ENCODE measurements at regions not wholly inside any gene's neighbourhood (a gene's known extent, or its start where the extent isn't known, plus 50 kb on each side); places are given as distances from the start of the nearest gene placed in this dataset.
"Not testable (repeated sequence)": the region's sequence is repeated elsewhere in the genome, so short reads cannot be mapped to it uniquely, and the experiment has no call there.

- no peak for DNase-seq (ENCODE audit: low read depth)
Measured at GRCh38 chr21:29396951-29397455, 98.3 kb downstream of the BACH1 start.

GRCh38 chr21:29403301-29403700 is 104.6 kb downstream of the BACH1 start:
- peak; percentile 75 for DNase-seq (ENCODE audit: low read depth)

- DNase-seq (ENCODE audit: low read depth) = no peak
Measured at GRCh38 chr21:29403922-29404538, 105.3 kb downstream of the BACH1 start.

- no peak for DNase-seq (ENCODE audit: low read depth)
Measured at GRCh38 chr21:29405503-29406122, 106.9 kb downstream of the BACH1 start.

- no peak for DNase-seq (ENCODE audit: low read depth)
Measured at GRCh38 chr21:29406385-29406784, 107.7 kb downstream of the BACH1 start.

- DNase-seq (ENCODE audit: low read depth) = no peak
Measured at GRCh38 chr21:29407571-29407970, 108.8 kb downstream of the BACH1 start.

- DNase-seq (ENCODE audit: low read depth) = no peak
Measured at GRCh38 chr21:29413683-29414082, 115.0 kb downstream of the BACH1 start.

- no peak for DNase-seq (ENCODE audit: low read depth)
Measured at GRCh38 chr21:29416268-29416667, 117.5 kb downstream of the BACH1 start.

- no peak for DNase-seq (ENCODE audit: low read depth)
Measured at GRCh38 chr21:29418813-29419212, 120.1 kb downstream of the BACH1 start.

- DNase-seq (ENCODE audit: low read depth) = no peak
Measured at GRCh38 chr21:29419422-29419821, 120.7 kb downstream of the BACH1 start.

GRCh38 chr21:29423099-29423870 is 124.6 kb downstream of the BACH1 start:
- DNase-seq (ENCODE audit: low read depth) = no peak

GRCh38 chr21:29424728-29425127 is 126.0 kb downstream of the BACH1 start:
- DNase-seq (ENCODE audit: low read depth) = no peak

- DNase-seq (ENCODE audit: low read depth) = no peak
Measured at GRCh38 chr21:29429218-29429617, 130.5 kb downstream of the BACH1 start.

- DNase-seq (ENCODE audit: low read depth) = no peak
Measured at GRCh38 chr21:29430030-29430429, 131.3 kb downstream of the BACH1 start.

- DNase-seq (ENCODE audit: low read depth) = no peak
Measured at GRCh38 chr21:29430576-29430975, 131.9 kb downstream of the BACH1 start.

- DNase-seq (ENCODE audit: low read depth) = no peak
Measured at GRCh38 chr21:29431178-29431577, 132.5 kb downstream of the BACH1 start.

GRCh38 chr21:29431680-29432079 is 133.0 kb downstream of the BACH1 start:
- no peak for DNase-seq (ENCODE audit: low read depth)

GRCh38 chr21:29433366-29434059 is 134.8 kb downstream of the BACH1 start:
- peak; percentile 34 for DNase-seq (ENCODE audit: low read depth)

- DNase-seq (ENCODE audit: low read depth) = no peak
Measured at GRCh38 chr21:29434081-29434480, 135.4 kb downstream of the BACH1 start.

- DNase-seq (ENCODE audit: low read depth) = not testable (repeated sequence)
Measured at GRCh38 chr21:29434982-29435381, 136.3 kb downstream of the BACH1 start.

- no peak for DNase-seq (ENCODE audit: low read depth)
Measured at GRCh38 chr21:29436143-29436542, 137.4 kb downstream of the BACH1 start.

GRCh38 chr21:29436650-29437049 is 137.9 kb downstream of the BACH1 start:
- DNase-seq (ENCODE audit: low read depth) = no peak

Data from fibroblast of gingiva (primary cell).